Stimulated activated CD8-positive, alpha-beta memory T cell treated with anti-CD3 and anti-CD28 coated beads, Interleukin-12 subunit alpha, Interleukin-12 subunit beta, amount 100 ng/mL, for 1 hour (primary cell): ENCODE measurements at regions not wholly inside any gene's neighbourhood (a gene's known extent, or its start where the extent isn't known, plus 50 kb on each side); places are given as distances from the start of the nearest gene placed in this dataset.

Source experiments
- DNase-seq: peaks from one replicate; pipeline ENCODE4 v3.0.0-alpha.2; 2020; ENCODE audit warnings: low read depth

DNA sequence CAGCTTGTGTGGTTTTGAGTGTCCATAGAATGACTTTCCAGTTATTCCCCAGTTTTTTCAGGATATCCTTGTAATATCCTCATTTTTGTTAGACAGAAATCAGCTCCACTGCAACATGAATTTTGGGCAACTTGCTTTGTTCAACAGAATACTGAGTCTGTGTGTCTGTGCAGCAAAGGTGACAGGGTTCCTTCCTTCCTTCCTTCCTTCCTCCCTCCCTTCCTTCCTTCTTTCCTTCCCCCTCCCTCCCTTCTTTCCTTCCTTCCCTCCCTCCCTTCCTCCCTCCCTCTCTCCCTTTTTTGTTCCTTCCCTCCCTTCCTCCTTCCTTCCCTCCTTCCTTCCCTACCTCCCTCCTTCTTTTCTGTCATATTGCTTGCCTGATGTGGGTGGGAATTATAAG lies 496.5 kb downstream of the EPM2A start:
- no peak for DNase-seq

DNA sequence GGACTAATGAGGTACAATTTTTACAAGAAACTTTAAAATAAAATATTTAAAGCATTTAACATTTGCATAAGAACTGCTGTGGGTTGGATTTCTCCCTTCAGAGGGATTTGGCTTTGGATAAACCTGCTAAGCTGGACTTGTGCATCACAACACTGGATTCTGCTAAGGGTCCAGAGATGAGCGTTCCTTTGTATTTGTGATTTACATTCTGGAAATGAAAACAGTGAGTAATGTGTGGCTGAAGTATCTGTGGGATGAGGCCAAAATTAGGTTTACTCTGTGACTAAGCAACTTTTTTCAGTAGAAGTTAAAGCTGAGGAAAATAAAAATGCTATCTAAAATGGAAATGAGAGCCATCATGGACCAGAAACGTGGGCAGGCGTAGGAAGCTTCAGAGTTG lies 494.3 kb downstream of the EPM2A start:
- no peak for DNase-seq

DNA sequence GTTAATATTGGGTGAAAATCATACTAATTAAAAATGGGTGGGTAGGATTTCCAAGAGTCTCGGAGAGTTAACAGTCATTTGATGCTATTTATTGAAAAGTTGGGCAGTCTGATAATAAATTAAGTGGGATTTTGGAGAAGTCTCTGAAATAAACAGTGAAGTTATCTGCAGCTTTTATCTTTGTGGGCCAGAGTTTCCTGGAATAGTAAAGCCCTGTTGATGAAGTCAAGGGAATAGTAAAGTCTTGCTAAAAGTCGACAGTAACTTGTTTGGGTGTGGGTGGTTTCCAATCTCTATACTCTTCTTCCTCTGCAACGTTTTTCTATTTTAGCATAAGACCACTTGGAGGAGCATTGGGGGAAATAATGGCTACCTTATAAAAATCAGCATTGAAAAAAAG lies 493.6 kb downstream of the EPM2A start:
- DNase-seq, result no peak

DNA sequence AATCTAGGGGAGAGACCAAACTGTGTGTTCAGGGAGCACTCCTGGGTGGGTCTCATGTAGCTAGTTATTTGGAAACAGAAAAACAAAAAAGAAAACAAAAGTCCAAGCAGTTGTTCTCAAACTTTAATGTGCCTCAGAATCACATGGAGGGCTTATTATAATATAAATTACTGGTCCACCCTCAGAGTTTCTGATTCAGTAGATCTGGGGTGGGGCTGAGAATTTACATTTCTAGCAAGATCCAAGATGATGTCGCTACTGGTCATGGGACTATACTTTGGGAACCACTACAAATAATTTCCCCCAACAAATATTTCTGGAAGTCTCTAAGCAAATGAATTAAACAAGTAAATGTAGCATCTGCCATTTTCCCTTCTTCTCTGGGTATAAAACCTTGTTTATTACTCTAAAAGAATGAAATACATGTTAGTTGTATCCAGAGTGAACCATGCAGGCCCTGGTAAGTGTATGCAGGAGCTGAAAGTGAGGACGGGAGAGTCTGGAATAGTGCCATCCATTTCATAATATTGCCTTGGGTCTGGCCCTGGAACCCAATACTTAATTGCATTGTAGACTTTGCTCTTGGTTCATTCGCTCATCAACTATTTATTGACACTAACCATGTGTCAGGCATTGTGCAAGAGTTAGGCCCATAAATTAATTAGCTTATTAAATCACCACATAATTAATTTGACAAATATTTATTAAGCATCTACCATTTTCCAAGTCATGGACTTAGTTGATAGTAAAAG lies 490.8 kb downstream of the EPM2A start:
- DNase-seq, result no peak

DNA sequence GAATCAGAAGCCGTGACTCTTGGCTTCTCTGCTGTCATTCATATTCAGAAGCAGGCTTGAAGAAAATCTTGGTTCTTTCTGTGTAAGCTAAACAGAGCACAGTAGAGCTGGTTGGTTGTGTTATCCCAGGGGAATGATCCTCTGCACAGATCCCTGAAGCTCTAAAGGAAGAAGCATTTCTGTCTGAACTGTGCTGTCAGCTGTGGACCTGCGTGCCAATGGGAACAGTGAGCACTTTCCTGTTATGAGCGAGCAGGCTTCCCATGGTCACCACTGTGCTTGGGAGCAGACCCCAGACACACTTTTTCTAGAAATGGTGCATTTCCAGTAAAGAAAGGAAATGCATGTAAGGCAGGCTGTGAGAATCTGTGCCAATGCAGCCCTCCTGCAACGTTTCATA lies 490.2 kb downstream of the EPM2A start:
- DNase-seq, result no peak

DNA sequence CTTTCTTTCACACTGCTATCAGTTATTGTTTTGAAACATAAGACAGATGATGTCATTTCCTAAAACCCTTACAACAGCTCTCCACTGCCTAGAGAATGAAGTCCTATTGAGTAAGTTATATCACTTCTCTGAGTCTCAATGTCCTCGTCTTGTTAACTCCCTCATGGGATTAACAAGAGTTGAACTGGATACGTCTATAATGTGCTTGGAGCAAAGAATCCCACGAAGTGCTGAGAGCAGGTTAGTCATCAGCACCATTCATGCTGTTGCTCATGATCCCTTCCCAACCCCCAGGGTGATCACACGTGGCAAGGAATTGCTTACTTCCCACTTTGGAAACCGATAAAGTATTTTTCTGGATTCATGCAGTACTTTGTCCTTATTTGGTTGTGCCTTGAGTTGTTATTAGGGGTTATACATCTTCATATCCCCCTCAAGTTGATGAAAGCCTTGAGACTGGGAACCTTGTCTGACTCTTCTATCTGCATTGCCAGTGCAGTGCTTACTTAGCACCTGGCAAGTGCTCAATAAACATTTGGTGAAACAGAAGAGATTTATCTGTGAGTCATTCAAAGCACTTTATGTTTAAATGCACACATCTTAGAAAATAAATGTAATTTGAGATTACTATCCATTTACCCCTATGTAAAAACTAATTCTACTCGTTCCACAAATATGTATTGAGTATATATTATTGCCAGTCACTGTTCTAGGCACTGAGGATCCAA lies 487.5 kb downstream of the EPM2A start:
- DNase-seq, result no peak

DNA sequence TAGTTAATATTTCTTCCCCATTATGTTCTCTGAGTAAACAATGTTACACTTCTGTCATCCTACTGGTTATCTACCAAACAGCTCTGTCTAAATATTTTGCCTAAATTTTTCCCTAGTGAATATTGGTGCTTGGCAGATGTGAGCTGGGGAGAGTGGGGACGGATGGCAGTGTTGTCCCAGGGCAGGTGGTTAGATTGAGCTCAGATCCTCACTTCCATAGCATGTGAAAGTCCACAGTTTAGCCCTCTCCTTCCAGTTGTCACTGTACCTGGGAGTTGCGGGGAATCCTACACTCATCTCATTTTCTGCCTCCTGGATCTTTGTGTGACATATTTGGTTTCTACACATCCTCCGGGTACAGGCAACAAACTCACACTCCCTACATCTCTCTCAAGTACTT lies 484.9 kb downstream of the EPM2A start:
- DNase-seq, result no peak

DNA sequence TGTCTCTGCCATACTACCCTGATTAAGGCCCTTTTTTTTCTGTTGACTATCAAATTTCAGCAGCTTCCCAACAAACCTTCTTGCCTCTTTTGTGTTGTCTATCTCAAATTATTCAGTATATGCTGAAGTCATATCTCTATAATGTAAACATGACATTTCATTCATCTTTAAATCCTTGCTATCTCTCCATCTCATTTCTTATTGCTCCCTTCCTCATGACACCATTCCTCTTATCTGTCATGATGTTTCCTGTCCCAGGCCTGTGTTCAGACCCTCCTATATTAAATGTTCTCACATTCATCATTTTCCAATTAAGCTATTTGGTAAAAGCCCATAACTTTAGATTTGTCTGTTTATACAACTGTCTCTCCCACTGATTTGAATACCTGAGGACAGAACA lies 482.6 kb downstream of the EPM2A start:
- no peak for DNase-seq

DNA sequence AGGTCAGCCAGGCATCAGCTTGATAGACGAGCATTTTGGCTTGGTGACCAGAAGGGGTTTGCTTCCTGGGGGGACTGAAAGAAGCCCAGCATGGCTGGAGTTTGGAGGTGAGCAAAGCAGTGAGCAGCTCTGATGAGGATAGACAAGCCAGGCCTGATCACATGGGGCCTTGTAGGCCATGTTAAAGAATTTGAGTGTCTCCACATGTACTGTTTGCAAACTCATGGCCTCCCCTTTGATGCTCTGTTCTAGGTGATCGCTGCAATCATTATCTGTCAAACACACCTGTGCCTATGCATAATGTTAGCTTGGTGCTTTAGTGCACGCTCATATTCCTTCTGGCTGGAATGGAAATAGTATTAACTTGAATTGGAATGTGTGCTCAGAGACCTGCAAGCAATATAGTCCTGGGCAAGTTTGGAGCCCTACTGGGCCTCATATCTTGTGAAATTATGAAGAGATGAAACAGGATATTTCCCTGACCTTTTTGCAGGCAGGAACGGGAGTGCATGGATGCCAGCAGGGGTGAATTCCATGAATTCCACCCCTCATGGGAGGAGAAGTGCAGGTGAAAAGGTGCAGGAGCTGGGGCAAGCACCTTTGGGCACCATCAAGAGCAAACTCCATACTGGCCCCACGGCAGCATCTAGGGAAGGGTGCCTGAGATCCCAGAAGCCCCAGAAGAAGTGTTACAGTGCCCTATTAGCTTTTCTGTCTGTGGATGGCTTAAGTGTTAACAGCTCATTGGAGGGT lies 480.5 kb downstream of the EPM2A start:
- DNase-seq, result no peak

DNA sequence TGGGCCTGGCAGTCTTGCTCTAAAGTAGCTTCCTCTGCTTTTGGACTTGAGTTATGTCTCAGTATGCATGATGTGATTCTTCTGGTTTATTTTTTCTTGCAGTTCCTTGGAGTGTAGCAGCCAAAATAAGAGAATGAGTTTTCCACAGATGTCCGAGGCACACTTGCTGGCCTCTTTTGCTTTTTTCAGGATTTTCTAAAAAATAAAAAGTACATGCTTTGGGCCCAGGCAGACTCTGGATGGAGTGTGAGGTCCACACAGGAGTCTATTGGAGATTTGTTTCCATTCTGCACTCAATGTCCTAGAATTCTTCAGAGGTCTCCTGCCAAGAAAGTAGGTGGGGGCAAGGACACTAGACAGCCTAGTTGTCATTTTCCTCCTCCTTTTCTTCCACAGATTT lies 477.6 kb downstream of the EPM2A start:
- DNase-seq, result no peak

DNA sequence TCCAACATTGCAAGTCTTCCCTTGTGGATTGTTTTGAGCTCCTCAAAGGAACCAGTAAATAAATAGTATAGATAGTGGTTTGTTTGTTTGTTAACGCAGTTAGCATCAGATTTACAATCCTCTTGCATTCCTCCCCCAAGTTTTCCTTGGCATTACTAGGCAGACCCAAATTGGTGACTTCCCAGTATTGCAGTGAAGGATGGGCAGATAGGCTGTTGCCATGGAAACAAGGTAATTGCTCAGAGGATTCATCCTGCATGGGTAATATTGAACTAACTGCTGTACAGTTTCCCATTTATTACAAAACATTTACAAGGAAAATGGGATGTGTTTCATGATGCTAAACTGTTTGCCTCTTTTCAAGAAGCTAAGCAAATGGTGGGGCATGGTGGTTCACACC lies 477.2 kb downstream of the EPM2A start:
- DNase-seq, result no peak

DNA sequence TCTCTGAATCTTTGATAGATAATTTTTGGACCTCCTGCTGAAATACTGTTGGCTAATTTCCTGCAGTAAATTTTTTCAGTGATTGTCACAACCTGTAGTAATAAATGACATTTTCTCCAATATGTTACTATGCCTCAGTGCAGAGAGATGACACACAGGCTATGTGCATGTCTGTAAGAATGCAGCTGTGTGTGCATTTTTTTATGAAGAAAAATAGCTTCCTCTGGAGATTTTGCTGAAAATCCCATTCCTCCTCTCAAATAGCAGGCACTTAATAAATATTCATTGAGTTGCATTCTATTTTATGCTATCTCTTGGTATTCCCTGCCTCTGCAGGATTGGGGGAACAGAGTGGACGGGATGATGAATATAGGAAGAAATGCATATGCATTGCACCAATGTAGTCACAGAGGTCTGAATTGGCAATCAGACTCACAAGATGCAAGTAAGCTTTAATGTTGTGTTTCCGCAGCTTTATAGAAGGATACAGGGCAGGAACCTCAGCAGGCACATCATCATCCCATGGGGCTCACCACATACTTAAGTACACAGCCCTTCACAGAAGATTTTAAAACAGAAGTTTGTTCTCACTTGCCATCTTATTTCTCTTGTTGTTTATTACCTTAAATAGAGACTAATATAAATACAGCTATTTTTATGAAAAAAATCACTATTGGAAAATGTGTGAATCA lies 474.7 kb downstream of the EPM2A start:
- no peak for DNase-seq

DNA sequence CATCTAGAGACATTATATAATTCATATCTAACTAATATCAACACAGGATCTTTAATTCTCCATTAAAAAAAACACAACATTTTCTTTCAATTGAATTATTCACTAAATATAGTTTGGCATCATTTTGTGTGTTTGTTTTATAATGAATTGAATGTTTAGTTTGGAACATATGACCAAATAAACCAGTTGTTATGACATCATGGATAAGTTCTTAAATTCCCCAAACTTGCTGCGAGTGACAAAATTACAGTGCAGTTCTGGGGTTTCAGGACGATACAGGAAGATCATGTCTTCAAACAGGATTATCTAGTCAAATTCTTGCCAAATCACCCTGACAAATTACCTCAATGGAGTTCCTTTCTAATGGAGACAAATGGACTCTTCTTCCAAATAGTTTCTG lies 473.6 kb downstream of the EPM2A start:
- DNase-seq, result no peak

DNA sequence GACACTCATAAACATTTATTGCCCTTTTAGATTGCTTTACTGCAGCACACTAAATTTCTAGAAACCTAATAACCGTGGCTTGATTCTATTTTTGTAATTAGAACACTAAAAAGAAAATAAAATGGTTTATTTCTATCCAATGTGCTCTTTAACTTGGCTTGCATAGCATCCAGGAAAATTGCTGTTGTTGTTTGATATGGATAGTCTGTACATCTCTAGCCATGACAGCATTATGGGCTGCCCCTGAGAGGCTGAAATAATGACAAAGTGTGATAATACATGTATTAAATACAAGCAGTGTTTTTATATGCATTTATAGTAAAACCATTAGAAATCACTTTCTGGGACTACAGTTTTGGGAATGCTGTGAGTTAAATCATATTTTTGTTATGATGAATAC lies 472.5 kb downstream of the EPM2A start:
- DNase-seq, result no peak

DNA sequence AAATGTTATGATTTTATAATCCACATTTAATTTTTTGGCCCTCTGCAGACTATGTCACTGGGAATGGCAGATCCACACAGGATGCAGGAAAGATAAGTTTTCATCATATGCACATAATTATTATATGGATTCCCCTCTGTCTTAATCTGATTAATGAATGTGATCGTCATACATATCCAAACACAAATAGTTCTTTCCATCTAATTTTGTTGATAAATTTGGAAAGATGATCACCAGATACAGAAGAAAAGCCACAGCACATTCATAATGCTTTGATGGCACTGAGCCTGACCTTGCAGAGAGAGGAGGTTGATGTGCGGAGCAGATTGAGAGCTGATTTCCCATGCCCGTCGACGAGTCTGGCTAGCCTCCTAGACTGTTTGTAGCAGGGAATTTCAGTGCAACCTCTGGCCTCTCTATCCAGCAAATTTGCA lies 471.5 kb downstream of the EPM2A start:
- DNase-seq, result no peak

DNA sequence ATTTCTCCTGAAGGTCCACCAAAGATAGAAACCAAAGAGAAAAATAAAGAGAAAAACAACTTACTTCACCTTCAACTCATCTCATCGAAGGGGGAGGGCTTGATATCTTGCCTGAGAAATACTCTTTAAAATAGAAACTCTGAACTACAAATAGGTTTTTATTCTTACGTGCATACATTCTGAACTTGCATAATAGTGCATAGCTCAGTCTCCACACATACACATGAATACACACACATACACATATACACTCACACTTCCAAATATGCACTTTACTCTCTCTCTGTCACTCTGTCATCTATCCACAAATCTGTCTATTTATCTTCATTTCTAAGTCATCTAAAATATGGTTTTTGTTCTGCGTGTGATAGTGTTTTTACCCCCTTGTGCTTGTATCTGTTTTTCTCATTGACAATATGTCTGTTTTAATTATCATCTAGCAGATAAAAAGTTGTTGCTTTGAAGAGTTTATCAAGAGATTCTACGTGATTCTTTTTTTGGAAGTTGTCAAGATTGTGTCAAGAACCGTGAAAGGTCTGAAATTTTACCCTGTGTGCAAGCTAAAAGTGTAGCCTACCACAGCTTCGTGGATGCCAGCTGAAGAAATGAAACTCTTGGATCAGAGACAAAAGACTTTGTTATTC lies 468.8 kb downstream of the EPM2A start:
- DNase-seq, result no peak

DNA sequence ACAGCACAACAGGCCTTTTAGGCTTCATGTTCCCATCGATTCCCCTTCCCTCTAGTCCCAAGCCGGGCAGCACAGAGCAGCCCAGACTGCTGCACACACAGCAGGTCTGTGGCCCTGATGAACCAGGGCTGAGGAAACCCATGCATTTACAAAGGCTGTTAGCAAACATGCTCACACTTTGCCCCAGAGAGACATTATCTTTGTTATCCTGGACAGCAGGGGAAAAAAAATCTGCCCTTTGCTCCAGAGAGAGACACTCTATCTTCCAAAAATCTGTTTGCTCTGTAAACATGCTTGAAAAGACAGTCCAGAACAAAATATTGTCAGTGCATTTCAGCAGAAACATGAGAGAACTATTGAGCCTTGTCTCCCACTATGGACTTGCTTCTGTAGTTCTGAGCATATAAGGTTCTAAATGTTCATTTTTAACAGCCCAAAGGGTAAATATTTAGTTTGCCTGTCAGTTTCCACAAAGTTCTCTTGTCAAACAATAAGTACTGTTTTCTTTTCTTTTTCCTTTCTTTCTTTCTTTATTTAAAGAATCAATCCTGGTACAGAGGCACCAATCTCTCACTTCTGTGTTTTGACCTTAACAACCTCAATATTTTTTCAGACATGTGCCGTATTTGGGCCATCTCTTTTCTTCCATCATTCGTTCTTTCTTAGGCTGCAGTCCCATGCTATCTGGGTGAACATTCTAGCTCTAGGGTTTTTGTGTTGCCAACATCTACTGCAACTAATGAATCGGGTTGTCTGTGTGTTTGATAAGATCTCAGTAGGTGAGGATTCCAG lies 468.0 kb downstream of the EPM2A start:
- no peak for DNase-seq

DNA sequence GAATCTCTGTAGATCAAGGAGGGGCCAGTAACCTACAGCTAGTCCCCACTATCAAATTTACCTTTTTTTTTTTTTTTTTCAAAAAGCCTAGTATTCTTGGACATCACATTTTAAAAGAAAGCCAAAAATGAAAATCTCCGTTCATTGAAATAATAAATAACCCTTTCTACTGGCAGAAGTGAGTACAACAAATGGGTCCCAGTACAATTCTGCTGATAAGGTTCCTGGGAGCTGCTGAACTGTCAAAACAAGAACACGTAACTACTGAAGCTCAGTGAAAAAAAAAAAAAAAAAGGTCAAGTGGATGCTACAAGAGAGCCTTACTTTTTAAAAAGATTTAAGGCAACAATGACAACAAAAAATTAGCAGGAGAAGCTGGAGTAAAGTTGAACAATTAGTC lies 464.9 kb downstream of the EPM2A start:
- DNase-seq, result no peak

DNA sequence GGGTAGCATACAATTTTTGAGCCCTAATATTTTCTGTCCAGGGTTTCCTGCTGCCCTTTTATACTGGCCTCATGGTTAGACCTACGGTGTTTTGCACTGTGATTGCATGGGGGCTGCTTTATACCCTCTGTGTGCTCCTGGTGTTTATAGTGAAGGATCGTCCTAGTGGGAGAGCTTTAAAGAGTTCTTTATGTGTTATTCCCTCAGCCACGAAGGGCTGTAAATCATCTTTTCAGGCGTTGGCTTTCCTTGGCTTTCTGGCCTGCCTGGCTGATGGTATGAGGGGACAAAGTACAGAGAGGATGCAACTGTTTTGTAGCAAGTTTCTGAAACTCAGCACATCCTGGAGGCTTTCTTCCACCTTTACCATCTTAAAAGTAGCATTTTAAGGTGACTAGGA lies 464.3 kb downstream of the EPM2A start:
- DNase-seq, result no peak

DNA sequence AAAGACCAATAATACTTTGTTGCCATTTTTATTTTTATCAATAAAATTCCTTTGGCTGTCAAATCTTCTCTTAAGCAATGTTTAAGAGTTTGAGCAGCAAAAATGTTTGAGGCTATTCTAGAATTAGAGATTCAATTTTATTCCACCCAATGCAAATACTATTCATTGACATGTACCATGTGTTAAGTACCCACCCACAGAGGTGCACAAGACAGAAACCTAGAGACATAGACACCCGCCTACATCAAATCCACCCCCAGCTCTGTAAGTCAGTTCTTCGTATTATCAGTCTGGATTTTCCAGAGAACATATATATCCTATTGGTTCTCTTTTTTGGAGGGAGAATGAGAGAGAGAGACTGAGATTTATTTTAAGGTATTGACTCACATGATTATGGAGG lies 463.7 kb downstream of the EPM2A start:
- DNase-seq, result no peak

DNA sequence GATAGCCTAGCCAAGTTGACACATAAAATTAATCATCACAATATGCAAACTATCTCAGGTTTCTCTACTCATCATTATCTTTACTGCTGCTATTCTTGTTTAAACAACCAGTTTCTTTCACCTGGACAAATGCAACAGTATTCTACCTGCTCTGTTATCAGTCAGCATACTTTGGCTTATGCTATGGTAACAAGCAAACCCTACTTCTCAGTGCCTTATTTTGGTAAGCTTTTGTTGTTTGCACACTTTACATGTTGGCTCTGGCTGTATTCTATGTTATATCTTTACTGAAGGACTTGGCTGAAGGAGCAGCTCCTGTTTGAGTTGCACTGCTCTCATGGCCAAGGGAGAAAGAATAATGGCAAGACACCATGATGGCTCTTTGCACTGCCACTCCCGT lies 463.1 kb downstream of the EPM2A start:
- DNase-seq, result no peak
